ENCODE measurements at regions not wholly inside any gene's neighbourhood (a gene's known extent, or its start where the extent isn't known, plus 50 kb on each side); places are given as distances from the start of the nearest gene placed in this dataset.

GRCh38 chr21:43348801-43349261 lies 78.1 kb downstream of the SIK1 start:
- Histone ChIP-seq H3K36me3 (ENCODE audit: control insufficient read depth in 5 of 5, insufficient read depth in 5 of 5, low read length in 5 of 5) (no peaks in the 10 kb centered on the region), H3K4me1 (ENCODE audit: control insufficient read depth in 5 of 5, insufficient read depth in 5 of 5, low read length in 5 of 5) (peaks cover 0 to 21% (median 3%) of the 10 kb centered on the region in 5 donors), H3K9ac (ENCODE audit: low read length in 5 of 5) (no peak overlapping the region), H3K9me3 (ENCODE audit: control insufficient read depth in 5 of 5, low read length in 5 of 5) (peaks cover 0 to 6% (median 0%) of the 10 kb centered on the region in 5 donors), H3K27me3 (ENCODE audit: control insufficient read depth in 5 of 5, insufficient read depth in 4 of 5, low read length in 5 of 5) (peaks cover 0 to 7% (median 0%) of the 10 kb centered on the region in 5 donors), H3K4me3 (ENCODE audit: low read depth in 1 of 5, low read length in 5 of 5) (peak overlapping the region in 1 of 5 donors; percentile 20), H3K27ac (ENCODE audit: low read depth, low read length) (no peak overlapping the region)

- Histone ChIP-seq H3K9me3 (ENCODE audit: control insufficient read depth in 5 of 5, low read length in 5 of 5) (peaks cover 0 to 6% (median 0%) of the 10 kb centered on the region in 5 donors), H3K4me3 (ENCODE audit: low read depth in 1 of 5, low read length in 5 of 5) (no peak overlapping the region), H3K36me3 (ENCODE audit: control insufficient read depth in 5 of 5, insufficient read depth in 5 of 5, low read length in 5 of 5) (no peaks in the 10 kb centered on the region), H3K27ac (ENCODE audit: low read depth, low read length) (no peak overlapping the region), H3K27me3 (ENCODE audit: control insufficient read depth in 5 of 5, insufficient read depth in 4 of 5, low read length in 5 of 5) (peaks cover 0 to 8% (median 3%) of the 10 kb centered on the region in 5 donors), H3K9ac (ENCODE audit: low read length in 5 of 5) (no peak overlapping the region), H3K4me1 (ENCODE audit: control insufficient read depth in 5 of 5, insufficient read depth in 5 of 5, low read length in 5 of 5) (peaks cover 0 to 21% (median 3%) of the 10 kb centered on the region in 5 donors)
Measured at GRCh38 chr21:43348170-43348766, 78.7 kb downstream of the SIK1 start.

- Histone ChIP-seq H3K4me1 (ENCODE audit: control insufficient read depth in 5 of 5, insufficient read depth in 5 of 5, low read length in 5 of 5) (peaks cover 0 to 19% (median 3%) of the 10 kb centered on the region in 5 donors), H3K27me3 (ENCODE audit: control insufficient read depth in 5 of 5, insufficient read depth in 4 of 5, low read length in 5 of 5) (peaks cover 0 to 11% (median 3%) of the 10 kb centered on the region in 5 donors), H3K9me3 (ENCODE audit: control insufficient read depth in 5 of 5, low read length in 5 of 5) (peaks cover 0 to 6% (median 0%) of the 10 kb centered on the region in 5 donors), H3K4me3 (ENCODE audit: low read depth in 1 of 5, low read length in 5 of 5) (no peak overlapping the region), H3K36me3 (ENCODE audit: control insufficient read depth in 5 of 5, insufficient read depth in 5 of 5, low read length in 5 of 5) (no peaks in the 10 kb centered on the region), H3K27ac (ENCODE audit: low read depth, low read length) (no peak overlapping the region), H3K9ac (ENCODE audit: low read length in 5 of 5) (no peak overlapping the region)
Measured at GRCh38 chr21:43347461-43348169, 79.3 kb downstream of the SIK1 start.

GRCh38 chr21:43346551-43346950 lies 80.4 kb downstream of the SIK1 start:
- H3K27ac ChIP-seq (ENCODE audit: low read depth, low read length), result no peak overlapping the region
- peaks cover 0 to 11% (median 3%) of the 10 kb centered on the region in 5 donors for H3K27me3 ChIP-seq (ENCODE audit: control insufficient read depth in 5 of 5, insufficient read depth in 4 of 5, low read length in 5 of 5)
- peaks cover 0 to 18% (median 3%) of the 10 kb centered on the region in 5 donors for H3K4me1 ChIP-seq (ENCODE audit: control insufficient read depth in 5 of 5, insufficient read depth in 5 of 5, low read length in 5 of 5)
- no peaks in the 10 kb centered on the region for H3K36me3 ChIP-seq (ENCODE audit: control insufficient read depth in 5 of 5, insufficient read depth in 5 of 5, low read length in 5 of 5)
- peaks cover 0 to 6% (median 0%) of the 10 kb centered on the region in 5 donors for H3K9me3 ChIP-seq (ENCODE audit: control insufficient read depth in 5 of 5, low read length in 5 of 5)
- H3K9ac ChIP-seq (ENCODE audit: low read length in 5 of 5), result no peak overlapping the region
- no peak overlapping the region for H3K4me3 ChIP-seq (ENCODE audit: low read depth in 1 of 5, low read length in 5 of 5)

GRCh38 chr21:43345746-43346409 lies 81.1 kb downstream of the SIK1 start:
- Histone ChIP-seq H3K4me3 (ENCODE audit: low read depth in 1 of 5, low read length in 5 of 5) (no peak overlapping the region), H3K9ac (ENCODE audit: low read length in 5 of 5) (no peak overlapping the region), H3K4me1 (ENCODE audit: control insufficient read depth in 5 of 5, insufficient read depth in 5 of 5, low read length in 5 of 5) (peaks cover 0 to 18% (median 3%) of the 10 kb centered on the region in 5 donors), H3K27me3 (ENCODE audit: control insufficient read depth in 5 of 5, insufficient read depth in 4 of 5, low read length in 5 of 5) (peaks cover 0 to 14% (median 3%) of the 10 kb centered on the region in 5 donors), H3K36me3 (ENCODE audit: control insufficient read depth in 5 of 5, insufficient read depth in 5 of 5, low read length in 5 of 5) (no peaks in the 10 kb centered on the region), H3K9me3 (ENCODE audit: control insufficient read depth in 5 of 5, low read length in 5 of 5) (peaks cover 0 to 6% (median 0%) of the 10 kb centered on the region in 5 donors), H3K27ac (ENCODE audit: low read depth, low read length) (no peak overlapping the region)

- Histone ChIP-seq H3K9ac (ENCODE audit: low read length in 5 of 5) (no peak overlapping the region), H3K4me1 (ENCODE audit: control insufficient read depth in 5 of 5, insufficient read depth in 5 of 5, low read length in 5 of 5) (peaks cover 0 to 18% (median 3%) of the 10 kb centered on the region in 5 donors)
Measured at GRCh38 chr21:43345046-43345745, 81.7 kb downstream of the SIK1 start.

GRCh38 chr21:43343992-43344886 lies 82.7 kb downstream of the SIK1 start:
- peaks cover 0 to 24% (median 3%) of the 10 kb centered on the region in 5 donors for H3K4me1 ChIP-seq (ENCODE audit: control insufficient read depth in 5 of 5, insufficient read depth in 5 of 5, low read length in 5 of 5)
- H3K9ac ChIP-seq (ENCODE audit: low read length in 5 of 5), result no peak overlapping the region
- H3K9me3 ChIP-seq (ENCODE audit: control insufficient read depth in 5 of 5, low read length in 5 of 5), result peaks cover 0 to 6% (median 0%) of the 10 kb centered on the region in 5 donors
- H3K27ac ChIP-seq (ENCODE audit: low read depth, low read length), result no peak overlapping the region
- H3K4me3 ChIP-seq (ENCODE audit: low read depth in 1 of 5, low read length in 5 of 5), result no peak overlapping the region
- H3K27me3 ChIP-seq (ENCODE audit: control insufficient read depth in 5 of 5, insufficient read depth in 4 of 5, low read length in 5 of 5), result peaks cover 3 to 24% (median 7%) of the 10 kb centered on the region in 5 donors
- H3K36me3 ChIP-seq (ENCODE audit: control insufficient read depth in 5 of 5, insufficient read depth in 5 of 5, low read length in 5 of 5), result no peaks in the 10 kb centered on the region

More at GRCh38 chr21:43345046-43345745, 81.7 kb downstream of the SIK1 start:
- Histone ChIP-seq H3K9me3 (ENCODE audit: control insufficient read depth in 5 of 5, low read length in 5 of 5) (peaks cover 0 to 6% (median 0%) of the 10 kb centered on the region in 5 donors), H3K4me3 (ENCODE audit: low read depth in 1 of 5, low read length in 5 of 5) (no peak overlapping the region), H3K27ac (ENCODE audit: low read depth, low read length) (no peak overlapping the region), H3K27me3 (ENCODE audit: control insufficient read depth in 5 of 5, insufficient read depth in 4 of 5, low read length in 5 of 5) (peaks cover 0 to 18% (median 5%) of the 10 kb centered on the region in 5 donors), H3K36me3 (ENCODE audit: control insufficient read depth in 5 of 5, insufficient read depth in 5 of 5, low read length in 5 of 5) (no peaks in the 10 kb centered on the region)

GRCh38 chr21:43343095-43343991 lies 83.6 kb downstream of the SIK1 start:
- Histone ChIP-seq H3K4me1 (ENCODE audit: control insufficient read depth in 5 of 5, insufficient read depth in 5 of 5, low read length in 5 of 5) (peaks cover 0 to 24% (median 6%) of the 10 kb centered on the region in 5 donors), H3K36me3 (ENCODE audit: control insufficient read depth in 5 of 5, insufficient read depth in 5 of 5, low read length in 5 of 5) (no peaks in the 10 kb centered on the region), H3K9ac (ENCODE audit: low read length in 5 of 5) (no peak overlapping the region), H3K27ac (ENCODE audit: low read depth, low read length) (no peak overlapping the region), H3K27me3 (ENCODE audit: control insufficient read depth in 5 of 5, insufficient read depth in 4 of 5, low read length in 5 of 5) (peaks cover 3 to 28% (median 10%) of the 10 kb centered on the region in 5 donors), H3K9me3 (ENCODE audit: control insufficient read depth in 5 of 5, low read length in 5 of 5) (peaks cover 0 to 6% (median 0%) of the 10 kb centered on the region in 5 donors), H3K4me3 (ENCODE audit: low read depth in 1 of 5, low read length in 5 of 5) (no peak overlapping the region)
